ENCODE measurements at regions not wholly inside any gene's neighbourhood (a gene's known extent, or its start where the extent isn't known, plus 50 kb on each side); places are given as distances from the start of the nearest gene placed in this dataset.

- peaks cover 11% of the 10 kb centered on the region for H3K9me3 Mint-ChIP-seq
- Histone ChIP-seq H3K4me3 (ENCODE audit: low read length) (no peak overlapping the region), H3K36me3 (ENCODE audit: insufficient read depth, low read length) (no peaks in the 10 kb centered on the region), H3K4me1 (ENCODE audit: insufficient read depth, low read length) (no peaks in the 10 kb centered on the region), H3K27me3 (ENCODE audit: control insufficient read depth in 1 of 2, insufficient read depth in 2 of 2, low read length in 2 of 2) (no peaks in the 10 kb centered on the region), H3K9me3 (ENCODE audit: control insufficient read depth in 1 of 2, insufficient read depth in 1 of 2, low read length in 2 of 2) (no peaks in the 10 kb centered on the region), H3K27ac (ENCODE audit: low read depth in 1 of 2, low read length in 2 of 2) (no peak overlapping the region)
- ChIA-PET POLR2A (no interaction called here), CTCF (no interaction called here)
- H3K36me3 Mint-ChIP-seq (ENCODE audit: low read depth), result no peaks in the 10 kb centered on the region
- ATAC-seq (ENCODE audit: poor library complexity), result no peak
- DNase-seq, result no peak
- H3K4me1 Mint-ChIP-seq (ENCODE audit: low read depth), result no peaks in the 10 kb centered on the region
- intact Hi-C loops (cut with DNase I, micrococcal nuclease), result no loop called here
- no peak overlapping the region for H3K27ac Mint-ChIP-seq
- TF ChIP-seq CTCF (IDR thresholded peaks at IDR 0.05), result no peak
- H3K4me3 Mint-ChIP-seq, result no peak overlapping the region
- no peaks in the 10 kb centered on the region for H3K27me3 Mint-ChIP-seq
Observed at GRCh38 chr20:11101696-11102095, 427.9 kb upstream of the JAG1 start.

GRCh38 chr20:11103866-11104265 lies 430.1 kb upstream of the JAG1 start:
- Mint-ChIP-seq H3K27me3 (no peaks in the 10 kb centered on the region), H3K4me3 (no peak overlapping the region), H3K4me1 (ENCODE audit: low read depth) (no peaks in the 10 kb centered on the region), H3K36me3 (ENCODE audit: low read depth) (no peaks in the 10 kb centered on the region), H3K27ac (no peak overlapping the region), H3K9me3 (peaks cover 11% of the 10 kb centered on the region)
- Histone ChIP-seq H3K27ac (ENCODE audit: low read depth in 1 of 2, low read length in 2 of 2) (no peak overlapping the region), H3K9me3 (ENCODE audit: control insufficient read depth in 1 of 2, insufficient read depth in 1 of 2, low read length in 2 of 2) (no peaks in the 10 kb centered on the region), H3K36me3 (ENCODE audit: insufficient read depth, low read length) (no peaks in the 10 kb centered on the region), H3K4me3 (ENCODE audit: low read length) (no peak overlapping the region), H3K27me3 (ENCODE audit: control insufficient read depth in 1 of 2, insufficient read depth in 2 of 2, low read length in 2 of 2) (no peaks in the 10 kb centered on the region), H3K4me1 (ENCODE audit: insufficient read depth, low read length) (no peaks in the 10 kb centered on the region)
- ATAC-seq (ENCODE audit: poor library complexity) (no peak), DNase-seq (no peak)
- POLR2A ChIA-PET, result no interaction called here
- intact Hi-C loops (cut with DNase I, micrococcal nuclease), result no loop called here
- TF ChIP-seq CTCF (IDR thresholded peaks at IDR 0.05), result no peak
- CTCF ChIA-PET, result no interaction called here

- Mint-ChIP-seq H3K9me3 (peaks cover 7% of the 10 kb centered on the region), H3K4me3 (no peak overlapping the region), H3K4me1 (ENCODE audit: low read depth) (no peaks in the 10 kb centered on the region), H3K36me3 (ENCODE audit: low read depth) (no peaks in the 10 kb centered on the region), H3K27me3 (no peaks in the 10 kb centered on the region), H3K27ac (no peak overlapping the region)
- POLR2A ChIA-PET, result no interaction called here
- peaks cover 0 to 6% of the 10 kb centered on the region in 2 experiments for H3K9me3 ChIP-seq (ENCODE audit: control insufficient read depth in 1 of 2, insufficient read depth in 1 of 2, low read length in 2 of 2)
- H3K27me3 ChIP-seq (ENCODE audit: control insufficient read depth in 1 of 2, insufficient read depth in 2 of 2, low read length in 2 of 2), result no peaks in the 10 kb centered on the region
- H3K4me3 ChIP-seq (ENCODE audit: low read length), result no peak overlapping the region
- no peaks in the 10 kb centered on the region for H3K36me3 ChIP-seq (ENCODE audit: insufficient read depth, low read length)
- H3K27ac ChIP-seq (ENCODE audit: low read depth in 1 of 2, low read length in 2 of 2), result no peak overlapping the region
- no peak for TF ChIP-seq CTCF (IDR thresholded peaks at IDR 0.05)
- ATAC-seq (ENCODE audit: poor library complexity), result no peak
- intact Hi-C loops (cut with DNase I, micrococcal nuclease), result no loop called here
- DNase-seq, result no peak
- CTCF ChIA-PET, result no interaction called here
- H3K4me1 ChIP-seq (ENCODE audit: insufficient read depth, low read length), result no peaks in the 10 kb centered on the region
Observed at GRCh38 chr20:11108102-11108810, 434.5 kb upstream of the JAG1 start.

All from CD4-positive, alpha-beta T cell (primary cell).